HK-2 (cell line): ENCODE measurements at regions not wholly inside any gene's neighbourhood (a gene's known extent, or its start where the extent isn't known, plus 50 kb on each side); places are given as distances from the start of the nearest gene placed in this dataset.
"Not testable (repeated sequence)": the region's sequence is repeated elsewhere in the genome, so short reads cannot be mapped to it uniquely, and the experiment has no call there.

Experiments used
- DNase-seq: peaks from one replicate; pipeline ENCODE4 v3.0.0-alpha.2; 2018; ENCODE audit not compliant: unreplicated experiment

DNA sequence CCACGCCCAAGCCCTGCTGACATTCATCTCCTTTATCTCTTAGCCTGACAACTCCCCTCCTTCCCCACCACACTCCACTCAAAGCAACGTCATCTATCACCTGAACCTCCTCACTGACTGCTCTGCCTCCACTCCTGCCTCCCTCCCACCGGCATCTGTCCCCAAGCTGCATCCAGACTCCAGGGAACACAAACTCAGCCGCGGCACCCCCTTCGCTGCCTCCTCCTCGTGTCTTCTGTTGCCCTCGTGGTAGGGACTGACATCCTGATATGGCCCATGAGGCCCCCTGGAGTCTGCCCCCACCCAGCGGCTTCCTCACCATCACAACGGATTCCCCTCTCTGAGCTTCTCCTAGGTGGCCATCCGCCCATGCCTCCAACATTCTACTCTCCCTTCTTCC, 101.0 kb upstream of the TAS2R1 start:
- no peak for DNase-seq

DNA sequence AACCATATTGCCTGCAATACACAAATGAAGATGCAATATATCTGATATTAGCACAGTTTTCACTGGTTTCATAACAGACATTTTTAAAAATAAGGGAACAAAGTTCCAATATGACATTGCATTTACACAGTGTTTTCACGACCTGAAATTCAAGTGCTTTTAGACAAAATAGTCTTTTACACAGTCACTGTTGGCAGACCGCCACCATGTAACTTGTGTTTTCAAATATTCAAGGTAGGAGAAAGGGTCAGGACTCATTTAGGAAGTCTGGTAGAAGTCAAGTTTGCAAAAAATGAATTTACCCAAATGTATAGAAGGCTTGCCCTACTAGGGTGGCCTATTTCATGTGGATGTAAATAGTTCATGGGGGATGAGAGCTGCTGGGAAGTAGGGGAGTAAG, 98.1 kb upstream of the TAS2R1 start:
- DNase-seq = no peak

DNA sequence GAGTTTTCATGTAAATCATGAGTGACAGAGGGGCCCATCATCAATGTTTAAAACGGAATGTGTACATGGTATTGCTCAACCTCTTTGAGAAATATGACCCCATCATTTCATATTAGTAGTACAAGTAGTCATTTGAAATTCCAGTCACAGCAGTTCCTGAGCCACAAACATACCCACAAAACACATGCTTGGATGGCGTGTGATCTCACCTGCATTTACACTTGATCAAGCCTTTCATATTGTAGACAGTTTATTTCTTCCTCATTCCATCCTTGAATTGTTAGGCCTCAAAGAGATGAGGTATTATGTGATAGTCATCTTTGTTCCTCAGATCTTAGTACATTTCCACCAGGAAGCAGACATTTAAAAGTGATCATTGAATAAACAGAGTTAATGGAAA, 96.8 kb upstream of the TAS2R1 start:
- DNase-seq = no peak

DNA sequence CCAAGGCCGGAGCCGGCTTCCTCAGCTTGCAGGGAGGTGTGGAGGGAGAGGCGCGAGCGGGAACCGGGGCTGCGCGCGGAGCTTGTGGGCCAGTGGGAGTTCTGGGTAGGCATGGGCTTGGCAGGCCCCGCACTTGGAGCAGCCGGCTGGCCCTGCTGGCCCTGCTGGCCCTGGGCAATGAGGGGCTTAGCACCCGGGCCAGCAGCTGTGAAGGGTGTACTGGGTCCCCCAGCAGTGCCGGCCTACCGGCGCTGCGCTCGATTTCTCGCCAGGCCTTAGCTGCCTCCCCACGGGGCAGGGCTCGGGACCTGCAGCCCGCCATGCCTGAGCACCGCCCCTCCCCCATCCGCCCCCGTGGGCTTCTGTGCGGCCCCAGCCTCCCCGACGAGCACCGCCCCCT, 95.1 kb upstream of the TAS2R1 start:
- not testable (repeated sequence) for DNase-seq

DNA sequence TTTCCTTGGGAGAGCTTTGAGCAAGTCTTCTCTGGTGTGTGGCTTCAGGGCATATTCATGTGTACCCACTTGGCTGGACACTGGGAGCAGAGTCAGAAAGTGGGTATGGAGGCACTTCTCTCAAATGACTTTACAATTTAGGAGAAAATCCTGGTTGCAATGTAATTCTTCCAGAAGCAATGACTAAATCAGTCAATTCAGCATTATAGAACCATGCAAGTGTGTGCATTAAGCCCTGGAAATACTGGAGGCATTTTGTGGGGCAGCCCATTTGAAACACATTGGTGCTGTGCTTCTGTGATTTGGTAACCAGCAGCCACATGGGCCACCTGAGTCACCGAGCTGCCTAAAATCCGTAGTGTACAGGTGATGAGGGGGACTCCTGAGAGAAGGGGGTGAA, 94.6 kb upstream of the TAS2R1 start:
- DNase-seq = no peak

DNA sequence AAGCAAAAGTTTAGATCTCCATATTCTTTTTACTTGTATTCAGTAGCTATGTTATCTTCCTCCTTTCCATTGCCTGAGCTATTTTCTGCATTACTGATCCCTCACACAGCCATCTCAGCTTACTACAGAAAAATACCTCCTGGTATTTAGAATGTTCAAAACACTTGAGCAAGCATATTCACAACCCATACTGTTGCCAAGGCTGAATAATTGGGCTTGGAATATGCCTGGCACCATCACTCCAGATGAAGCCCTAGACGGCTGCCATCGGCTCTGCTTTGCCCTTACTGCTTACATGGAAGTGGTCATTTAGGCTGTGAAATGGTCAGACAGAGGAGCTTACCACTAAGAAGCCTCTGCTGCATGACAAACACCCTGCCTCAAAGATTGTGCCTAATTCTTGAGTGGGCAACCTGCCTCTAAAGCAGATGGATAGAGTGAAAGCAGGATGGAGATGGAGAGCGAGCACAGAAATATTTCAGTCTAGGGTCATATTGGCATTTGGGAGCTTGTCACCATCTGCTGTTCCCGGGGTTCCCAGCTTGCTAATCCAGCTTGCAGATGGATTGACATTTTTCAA, 92.5 kb upstream of the TAS2R1 start:
- no peak for DNase-seq

DNA sequence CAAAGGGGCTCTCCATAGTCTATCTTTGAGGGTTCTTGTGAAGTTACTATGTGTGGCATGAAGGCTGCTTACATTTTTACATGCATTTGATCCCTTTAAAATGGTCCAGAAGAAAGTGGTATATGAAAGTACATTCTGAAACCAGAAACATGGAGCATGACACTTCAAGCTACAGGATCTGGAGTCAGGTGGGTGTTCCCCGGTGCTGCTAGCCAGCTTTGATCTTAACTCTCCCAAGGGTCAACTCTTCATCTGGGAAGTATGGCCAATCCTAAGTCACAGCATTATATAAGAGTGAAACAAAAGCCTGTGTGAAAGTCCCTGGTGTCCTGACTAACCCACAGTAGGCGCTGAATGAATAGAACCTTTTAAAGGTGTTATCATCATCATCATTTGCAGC, 91.0 kb upstream of the TAS2R1 start:
- no peak for DNase-seq

DNA sequence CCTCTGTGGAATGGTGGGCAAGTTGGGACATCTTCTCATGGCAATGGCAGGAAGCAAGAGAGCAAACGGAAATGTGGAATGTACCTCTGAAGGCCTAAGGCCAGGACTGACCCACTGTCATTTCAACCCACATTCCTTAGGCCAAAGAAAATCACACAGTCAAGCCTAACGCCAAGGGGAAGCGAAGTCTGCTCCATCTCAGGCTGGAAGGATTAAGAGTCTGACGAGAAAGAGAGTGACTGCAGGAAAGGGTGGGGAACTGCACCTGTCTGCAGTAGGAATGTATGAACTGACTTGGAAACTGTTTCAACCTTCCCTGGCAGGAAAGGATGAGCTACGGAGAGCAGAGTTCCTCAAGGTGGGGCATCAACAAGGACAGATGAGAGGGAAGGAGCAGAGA, 90.2 kb upstream of the TAS2R1 start:
- no peak for DNase-seq

DNA sequence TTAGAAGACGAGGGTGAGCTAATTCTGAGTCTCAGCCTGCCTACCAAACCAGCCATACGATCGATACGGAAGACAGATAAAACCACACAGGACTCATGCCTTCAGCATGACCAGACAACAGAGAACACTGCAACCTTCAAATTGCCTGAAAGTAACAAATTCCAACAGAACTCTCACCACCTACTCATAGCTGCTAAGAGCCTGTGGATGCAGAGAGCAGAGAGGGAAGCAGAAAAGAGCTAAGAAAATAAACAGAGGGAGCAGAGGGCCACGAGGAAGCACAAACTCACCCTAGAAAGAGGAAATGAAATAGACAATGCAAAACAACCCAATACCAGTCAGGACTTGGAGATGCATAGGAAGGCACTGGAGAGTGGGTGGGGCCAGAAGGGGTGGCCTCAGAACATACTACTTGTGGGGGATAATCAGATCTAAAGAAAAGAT, 86.7 kb upstream of the TAS2R1 start:
- no peak for DNase-seq

DNA sequence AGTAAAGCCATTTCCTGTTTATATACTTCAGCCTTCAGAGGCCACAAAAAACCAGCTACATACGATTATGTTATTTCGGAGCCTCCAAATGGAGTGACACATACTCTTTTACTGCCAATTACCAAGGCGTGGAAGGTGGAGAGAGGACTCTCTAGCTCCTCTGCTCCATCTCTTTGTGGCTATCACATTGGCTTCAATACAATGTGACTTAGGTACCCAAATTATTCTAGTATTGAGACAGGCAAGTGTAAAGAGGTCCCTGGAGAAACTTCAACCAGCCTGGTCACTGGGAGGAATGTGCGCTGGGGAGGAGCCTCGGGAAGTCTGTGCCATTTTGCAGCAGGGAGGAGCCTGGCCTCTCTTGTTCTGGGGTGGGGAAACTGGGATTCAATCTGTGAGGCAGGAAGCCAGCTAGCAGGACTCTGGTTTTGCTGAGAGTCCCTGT, 85.8 kb upstream of the TAS2R1 start:
- DNase-seq = no peak

DNA sequence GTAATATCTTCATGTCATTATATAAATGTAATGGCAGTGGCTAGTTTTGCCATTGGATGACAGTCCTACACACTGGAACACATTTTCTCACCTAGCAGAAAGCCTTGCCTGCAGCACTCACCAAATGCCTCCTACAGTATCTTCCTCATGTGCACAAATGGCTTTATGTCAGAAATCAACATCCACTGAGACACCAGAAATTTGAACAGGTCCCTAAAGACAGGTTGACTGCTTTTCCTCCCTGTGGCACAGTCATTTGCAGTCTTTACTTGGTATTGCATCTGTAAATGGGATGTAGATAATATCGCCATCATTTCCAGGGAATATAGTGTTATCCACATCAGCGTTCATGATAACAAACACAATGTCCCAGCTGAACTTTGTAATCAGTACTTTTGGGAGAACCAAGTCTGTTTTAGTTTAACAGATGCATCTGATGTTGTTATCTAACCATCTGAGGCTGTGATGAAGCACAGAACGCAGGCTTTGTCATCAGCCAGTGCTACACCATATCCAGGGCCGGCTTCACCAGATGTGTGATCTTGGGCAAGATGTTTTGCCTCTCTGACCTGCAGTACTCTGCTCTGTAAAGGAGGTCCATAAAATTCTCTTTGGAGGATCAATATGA, 83.9 kb upstream of the TAS2R1 start:
- DNase-seq = no peak

DNA sequence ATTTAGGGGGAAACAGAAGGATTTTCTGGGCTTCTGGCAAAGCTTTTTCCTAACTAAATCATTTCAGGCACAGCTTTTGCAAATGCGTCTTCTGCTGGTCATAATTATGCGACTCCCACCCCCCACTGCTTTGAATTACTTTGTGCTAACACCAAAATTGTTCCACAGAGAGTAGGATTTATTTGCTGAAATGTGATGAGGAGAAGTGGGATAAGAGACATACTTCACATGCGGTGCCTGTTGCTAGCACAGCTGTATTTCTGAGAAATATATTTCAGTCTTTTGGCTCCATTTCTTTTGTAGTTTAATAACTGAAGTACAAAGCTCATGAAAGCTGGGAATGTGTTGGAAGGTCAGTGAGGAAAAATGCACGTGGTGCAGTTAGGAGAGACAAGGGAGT, 83.2 kb upstream of the TAS2R1 start:
- DNase-seq = no peak

DNA sequence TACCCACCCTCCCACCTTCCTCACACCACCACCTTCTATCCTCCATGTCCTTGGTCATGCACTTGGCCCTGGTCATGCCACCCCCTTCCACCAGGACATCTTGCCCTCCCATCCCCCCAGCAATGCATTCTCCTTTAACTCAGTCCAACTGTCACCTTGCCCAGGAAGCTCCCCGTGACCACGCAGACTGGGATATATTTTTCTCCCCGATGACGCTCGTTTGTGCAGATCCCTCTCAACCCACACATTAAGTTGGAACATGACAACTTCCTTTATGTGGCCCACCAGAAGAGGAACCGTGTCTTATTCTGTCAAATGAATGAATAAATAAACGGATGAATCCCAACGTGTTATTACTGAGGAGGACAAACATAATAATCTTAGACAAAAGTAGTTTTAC, 82.8 kb upstream of the TAS2R1 start:
- no peak for DNase-seq

DNA sequence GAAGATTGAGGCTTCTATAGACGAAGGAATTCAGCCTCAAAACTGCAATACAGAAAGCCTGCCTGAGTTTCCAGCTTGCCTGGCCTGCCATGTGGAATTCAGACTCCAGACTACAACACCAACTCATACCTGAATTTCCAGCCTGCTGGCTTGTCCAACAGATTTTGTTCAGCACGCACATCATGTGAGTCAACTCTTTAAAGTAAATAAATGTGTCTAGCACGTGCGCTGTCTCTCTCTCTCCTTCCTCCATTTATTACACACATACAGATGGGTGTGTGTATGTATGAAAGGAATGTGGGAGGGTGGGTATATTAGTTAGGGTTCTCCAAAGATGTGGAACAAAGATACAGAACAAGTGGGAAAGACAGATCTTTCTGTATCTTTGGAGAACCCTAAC, 82.4 kb upstream of the TAS2R1 start:
- no peak for DNase-seq

DNA sequence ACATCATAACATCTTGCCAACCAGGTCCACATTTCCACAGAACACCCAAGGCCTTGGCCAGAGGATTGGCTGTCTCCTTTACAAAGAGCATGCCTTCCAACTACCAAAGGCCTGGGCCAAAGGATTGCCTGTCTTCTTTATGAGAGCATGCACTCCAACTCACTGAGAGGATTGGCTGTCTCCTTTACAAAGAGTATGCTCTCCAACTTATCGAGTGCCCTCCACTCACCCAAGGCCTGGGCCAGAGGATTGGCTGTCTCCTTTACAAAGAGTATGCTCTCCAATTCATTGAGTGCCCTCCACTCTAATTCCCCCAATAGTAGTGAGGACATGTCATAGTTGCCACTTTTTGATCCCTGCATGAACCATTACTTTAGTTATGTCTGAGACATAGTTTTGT, 79.9 kb upstream of the TAS2R1 start:
- DNase-seq = no peak

DNA sequence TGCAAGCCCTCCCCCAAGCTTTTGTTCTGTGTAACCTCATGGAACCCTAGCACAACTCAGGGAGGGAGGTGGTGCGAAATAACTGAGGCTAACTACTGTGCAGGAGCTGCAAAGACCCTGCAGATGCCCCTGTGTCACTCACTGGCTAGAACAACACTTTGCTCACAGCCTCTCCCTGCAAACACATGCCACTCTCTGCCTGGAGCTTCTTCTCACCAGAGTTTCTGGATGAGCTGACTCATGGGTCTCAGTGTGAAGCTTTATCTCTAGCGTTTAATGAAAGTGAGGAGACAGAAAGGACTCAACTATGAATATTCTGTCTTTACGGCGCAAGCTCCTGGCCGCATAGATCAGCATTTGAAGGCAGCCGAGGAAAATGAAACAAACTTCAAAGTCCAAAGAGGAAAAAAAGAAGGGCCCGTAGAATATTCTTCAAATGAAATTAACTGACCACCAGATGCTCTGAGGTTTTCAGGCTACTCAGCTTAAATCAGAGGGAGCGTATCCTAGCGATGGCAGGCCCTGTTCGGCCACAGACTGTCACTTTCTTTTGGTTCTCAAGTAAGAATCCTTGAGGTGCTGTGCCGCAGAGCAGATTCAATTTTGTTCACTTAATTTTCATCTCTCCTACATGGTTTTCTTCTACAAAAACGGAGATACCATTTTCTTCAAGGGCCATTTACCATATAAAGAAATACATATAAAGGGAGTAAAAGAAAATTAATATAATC, 77.7 kb upstream of the TAS2R1 start:
- DNase-seq = no peak

DNA sequence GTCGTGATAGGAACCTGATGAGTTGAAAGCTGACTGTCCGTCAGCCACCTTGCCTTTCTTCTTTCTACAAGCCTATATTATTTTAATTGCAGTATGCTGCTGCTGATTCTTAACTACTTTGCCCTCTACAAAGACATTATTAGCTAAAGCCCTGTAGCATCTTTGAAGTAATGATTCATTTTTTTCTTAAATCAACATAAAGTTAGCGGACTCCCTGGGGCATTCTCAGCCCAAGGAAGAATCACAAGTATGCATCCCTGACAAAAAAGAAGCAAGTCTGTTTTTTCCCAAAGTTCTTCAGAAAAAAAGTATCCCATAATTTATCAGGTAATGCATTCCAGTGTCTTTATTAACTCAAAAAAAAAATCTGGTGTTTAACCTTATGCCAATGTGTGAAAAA, 69.5 kb upstream of the TAS2R1 start:
- no peak for DNase-seq

DNA sequence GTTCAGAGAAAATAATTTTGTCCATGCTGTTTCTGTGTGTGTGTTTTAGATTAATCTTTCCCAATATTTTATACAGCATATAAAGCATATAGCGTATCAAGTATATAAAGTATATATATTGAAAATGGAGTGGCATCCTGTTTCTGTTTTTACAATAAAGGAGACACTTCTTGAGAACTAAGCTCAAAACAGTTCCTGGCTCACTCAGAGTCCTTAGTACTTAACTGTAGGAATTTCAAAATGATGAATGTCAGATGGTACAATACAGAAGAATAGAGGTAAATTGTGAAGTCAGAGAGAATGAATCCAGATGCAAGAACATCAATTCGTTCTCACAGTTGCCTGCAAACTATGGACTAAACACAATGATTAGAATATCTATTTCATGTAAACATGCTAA, 68.7 kb upstream of the TAS2R1 start:
- DNase-seq = no peak

DNA sequence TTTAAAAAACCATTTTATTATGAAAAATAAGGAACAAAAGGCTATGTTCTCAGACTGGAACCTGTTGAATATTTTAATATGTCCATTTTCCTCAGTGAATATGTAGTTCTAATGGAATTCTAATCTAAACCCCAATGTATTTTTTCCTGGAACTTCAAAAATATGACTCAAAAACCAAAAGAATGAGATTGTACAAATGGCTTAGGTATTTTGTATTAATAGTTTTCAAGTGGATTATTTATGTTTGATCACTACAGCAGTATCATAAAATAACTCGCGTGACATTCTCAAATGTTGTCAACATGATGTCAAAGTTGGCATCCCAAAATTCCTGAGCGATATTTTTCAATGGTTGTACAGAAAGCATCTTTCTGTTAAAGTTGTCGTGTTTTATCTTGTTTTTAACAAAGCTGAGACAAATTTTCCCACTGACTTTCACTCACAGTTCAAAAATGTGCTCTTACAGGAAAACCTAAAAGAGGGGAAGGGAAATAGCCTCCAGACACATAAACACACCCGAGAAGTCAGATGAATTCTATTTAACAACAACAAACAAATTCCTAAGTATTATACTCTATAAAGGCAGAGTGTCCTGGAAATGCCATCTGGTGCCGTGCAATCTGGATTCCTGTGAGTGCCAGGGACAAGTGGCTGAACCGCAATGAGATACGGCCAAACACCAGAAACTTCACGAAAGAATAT, 68.1 kb upstream of the TAS2R1 start:
- DNase-seq = no peak

DNA sequence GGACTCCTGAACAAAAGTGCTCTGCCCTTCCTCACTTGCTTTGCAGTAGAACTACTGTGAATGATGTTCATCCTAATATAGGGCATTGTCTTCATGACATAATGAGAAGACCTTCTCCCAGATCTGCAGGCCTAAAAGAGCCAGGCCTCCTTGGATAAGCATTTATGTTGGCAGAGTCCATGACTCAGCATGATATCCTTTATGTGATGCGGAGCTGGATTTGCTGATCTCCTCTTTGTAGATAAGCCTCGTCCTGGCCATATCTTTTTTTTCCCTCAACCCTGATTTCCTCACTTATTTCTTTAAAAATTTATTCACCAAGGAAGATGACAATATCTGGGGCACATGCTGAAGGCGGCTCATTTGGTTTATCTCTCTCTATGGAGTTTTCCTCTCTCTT, 62.4 kb upstream of the TAS2R1 start:
- DNase-seq = no peak

DNA sequence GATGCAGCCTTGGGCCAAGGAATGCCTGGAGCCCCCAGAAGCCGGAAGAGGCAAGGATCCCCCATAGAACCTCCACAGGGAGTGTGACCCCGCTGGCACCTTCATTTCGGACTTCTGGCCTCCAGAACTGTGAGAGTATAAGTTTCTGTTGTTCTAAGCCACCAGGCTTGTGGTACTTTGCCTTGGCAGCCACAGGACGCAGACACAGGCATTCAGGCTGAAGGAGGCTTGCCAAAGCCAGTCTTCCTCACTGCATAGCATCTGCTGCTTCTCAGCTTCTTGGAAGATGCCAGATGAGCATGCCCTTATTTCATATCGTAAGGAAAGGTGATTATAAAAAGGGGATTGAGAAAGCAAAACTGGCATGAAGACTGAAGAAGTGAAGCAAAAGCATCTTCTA, 61.1 kb upstream of the TAS2R1 start:
- DNase-seq = no peak

DNA sequence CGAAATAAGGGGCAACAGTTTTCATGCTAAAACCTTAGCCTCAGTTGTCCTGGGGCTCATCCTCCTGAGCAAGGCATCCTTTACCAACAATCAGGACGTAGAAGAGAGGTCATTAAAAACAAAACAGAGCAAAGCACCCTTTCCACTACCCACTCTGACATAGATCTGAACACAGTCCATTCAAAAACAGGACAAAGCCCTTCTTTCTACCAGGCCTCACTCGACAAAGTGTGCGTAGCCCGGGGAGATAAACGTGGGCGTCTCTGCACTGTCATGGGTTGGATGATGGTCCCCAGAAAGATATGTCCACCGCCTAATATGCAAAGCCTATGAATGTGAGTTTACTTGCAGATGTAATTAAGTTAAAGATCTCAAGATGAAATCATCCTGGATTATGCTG, 60.6 kb upstream of the TAS2R1 start:
- DNase-seq = no peak

DNA sequence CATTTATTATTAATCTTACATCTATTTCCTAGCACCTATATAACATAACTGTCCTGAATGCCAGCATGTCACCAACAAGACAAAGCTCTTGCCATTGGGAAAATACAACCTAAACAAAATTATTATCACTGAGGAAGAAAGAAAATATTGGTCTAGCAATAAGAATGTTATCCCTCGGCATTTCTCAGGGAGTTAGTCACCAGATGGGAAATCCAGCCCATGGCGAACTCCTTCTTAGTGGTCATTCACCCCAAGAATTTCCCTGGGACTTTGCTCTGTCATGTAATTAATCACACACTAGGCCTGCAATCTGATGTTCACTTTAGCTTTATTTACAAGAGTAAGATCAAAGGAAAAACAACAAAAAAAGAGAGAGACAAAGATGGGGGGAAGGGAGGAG, 56.1 kb upstream of the TAS2R1 start:
- DNase-seq = no peak
